GM23338 (cell line): ENCODE measurements at regions not wholly inside any gene's neighbourhood (a gene's known extent, or its start where the extent isn't known, plus 50 kb on each side); places are given as distances from the start of the nearest gene placed in this dataset.

ENCODE experiments used
- ATAC-seq: fragments of 200-7000 bp; cut with Tn5 transposase; 3 replicates; pipeline ENCODE4 v1.9.1; 2020
- DNase-seq: peaks from one replicate; pipeline ENCODE4 v3.0.0-alpha.2; 2015; ENCODE audit warnings: low spot score
- H2AFZ ChIP-seq: fragments of 200-600 bp; sonication (generic); 2 replicates; pipeline ENCODE4 v1.8.0; 2016; ENCODE audit warnings: antibody characterized with exemption, mild to moderate bottlenecking, moderate library complexity
- H3F3A ChIP-seq: fragments of 200-600 bp; sonication (generic); replicated peaks from 2 replicates; pipeline ENCODE4 v1.8.0; 2017; ENCODE audit warnings: antibody characterized with exemption, mixed run types, low read depth
- H3K27ac ChIP-seq: fragments of 200-600 bp; sonication (generic); 2 replicates; pipeline ENCODE4 v1.6.1; 2016; ENCODE audit warnings: low read depth
- H3K27me3 ChIP-seq: fragments of 200-600 bp; sonication (generic); 2 replicates; pipeline ENCODE4 v1.8.0; 2016; ENCODE audit warnings: mild to moderate bottlenecking, mixed run types, moderate library complexity; ENCODE audit not compliant: insufficient read depth
- H3K36me3 ChIP-seq: fragments of 200-600 bp; sonication (generic); 2 replicates; pipeline ENCODE4 v1.8.0; 2016; ENCODE audit warnings: mild to moderate bottlenecking; ENCODE audit not compliant: insufficient read depth
- H3K4me1 ChIP-seq: fragments of 200-600 bp; sonication (generic); 2 replicates; pipeline ENCODE4 v1.8.0; 2016; ENCODE audit warnings: mild to moderate bottlenecking, moderate library complexity; ENCODE audit not compliant: insufficient read depth
- H3K4me2 ChIP-seq: fragments of 200-600 bp; sonication (generic); 2 replicates; pipeline ENCODE4 v1.7.1; 2017; ENCODE audit warnings: mixed run types
- H3K4me3 ChIP-seq: fragments of 200-600 bp; sonication (generic); 2 replicates; pipeline ENCODE4 v1.6.1; 2016; ENCODE audit warnings: mixed run types
- H3K79me2 ChIP-seq: fragments of 200-600 bp; sonication (generic); replicated peaks from 2 replicates; pipeline ENCODE4 v1.8.0; 2017; ENCODE audit warnings: mild to moderate bottlenecking; ENCODE audit not compliant: insufficient read depth
- H3K9me2 ChIP-seq: fragments of 200-600 bp; sonication (generic); 2 replicates; pipeline ENCODE4 v1.8.0; 2017; ENCODE audit not compliant: insufficient read depth
- H4K20me1 ChIP-seq: fragments of 200-600 bp; sonication (generic); replicated peaks from 2 replicates; pipeline ENCODE4 v1.8.0; 2017; ENCODE audit warnings: mild to moderate bottlenecking; ENCODE audit not compliant: insufficient read depth
- H3K27ac Mint-ChIP-seq: 2 replicates; pipeline ENCODE4 v1.8.0; 2020; ENCODE audit warnings: inconsistent platforms, mild to moderate bottlenecking, moderate library complexity, mixed read lengths
- H3K27me3 Mint-ChIP-seq: 3 replicates; pipeline ENCODE4 v1.8.0; 2022; ENCODE audit warnings: low read depth, mild to moderate bottlenecking, moderate library complexity, mixed read lengths, inconsistent platforms; ENCODE audit not compliant: insufficient read depth, poor library complexity
- H3K36me3 Mint-ChIP-seq: 3 replicates; pipeline ENCODE4 v1.8.0; 2021; ENCODE audit warnings: low read depth, mild to moderate bottlenecking, inconsistent platforms, moderate library complexity, mixed read lengths
- H3K4me1 Mint-ChIP-seq: 3 replicates; pipeline ENCODE4 v1.8.0; 2020; ENCODE audit warnings: mild to moderate bottlenecking, inconsistent platforms, mixed read lengths
- H3K4me3 Mint-ChIP-seq: 3 replicates; pipeline ENCODE4 v1.8.0; 2021; ENCODE audit warnings: moderate library complexity, mild to moderate bottlenecking, inconsistent platforms, mixed read lengths
- H3K9me3 Mint-ChIP-seq: 3 replicates; pipeline ENCODE4 v1.8.0; 2020; ENCODE audit warnings: moderate library complexity, mild to moderate bottlenecking, inconsistent platforms, mixed read lengths
- CREB1 ChIP-seq: fragments of 250-450 bp; sonication (Bioruptor Pico); IDR thresholded peaks from 2 replicates; pipeline ENCODE4 v1.5.0; 2020; ENCODE audit warnings: low read depth, mild to moderate bottlenecking, moderate library complexity
- EZH2 ChIP-seq: fragments of 200-600 bp; sonication (generic); IDR thresholded peaks from one replicate; pipeline ENCODE4 v1.8.0; 2017; ENCODE audit warnings: antibody characterized with exemption, mild to moderate bottlenecking, low read depth; ENCODE audit not compliant: unreplicated experiment
- EZH2phosphoT487 ChIP-seq: fragments of 200-600 bp; sonication (generic); IDR thresholded peaks from one replicate; pipeline ENCODE4 v1.8.1; 2018; ENCODE audit warnings: antibody characterized with exemption; ENCODE audit not compliant: unreplicated experiment
- JUNB ChIP-seq: IDR thresholded peaks from one replicate; pipeline ENCODE4 v1.6.1; 2016; ENCODE audit warnings: antibody characterized with exemption; ENCODE audit not compliant: unreplicated experiment
- NANOG ChIP-seq: IDR thresholded peaks from 2 replicates; pipeline ENCODE4 v1.6.1; 2016; ENCODE audit warnings: antibody characterized with exemption, borderline replicate concordance
- POLR2AphosphoS5 ChIP-seq: IDR thresholded peaks from 2 replicates; pipeline ENCODE4 v1.6.1; 2016; ENCODE audit warnings: antibody characterized with exemption, low read depth
- ZNF114 ChIP-seq: fragments of 250-450 bp; sonication (Bioruptor Pico); IDR thresholded peaks from 2 replicates; pipeline ENCODE4 v1.5.0; 2020; ENCODE audit warnings: mild to moderate bottlenecking, moderate library complexity
- ZNF331 ChIP-seq: fragments of 250-450 bp; sonication (Bioruptor Pico); IDR thresholded peaks from 2 replicates; pipeline ENCODE4 v1.5.0; 2020; ENCODE audit warnings: low read depth, mild to moderate bottlenecking, moderate library complexity
- TF ChIP-seq, protein P1 (sequence below): fragments of 250-450 bp; sonication (Bioruptor Pico); IDR thresholded peaks from 2 replicates; pipeline ENCODE4 v1.5.0; 2020; ENCODE audit warnings: mild to moderate bottlenecking, moderate library complexity
- TF ChIP-seq, protein P2 (sequence below), 2 experiments: fragments of 200-600 bp in 1 of 2; sonication (generic) in 1 of 2; conservative IDR thresholded peaks; 2 replicates each; pipeline versions ENCODE4 v1.5.1 to v1.6.1; 2016 to 2017; ENCODE audit warnings: antibody characterized with exemption in 2 of 2, low read depth in 2 of 2, mild to moderate bottlenecking in 2 of 2, moderate library complexity in 1 of 2
- TF ChIP-seq, protein P3 (sequence below): IDR thresholded peaks from 2 replicates; pipeline ENCODE4 v1.6.1; 2016; ENCODE audit warnings: antibody characterized with exemption

DNA sequence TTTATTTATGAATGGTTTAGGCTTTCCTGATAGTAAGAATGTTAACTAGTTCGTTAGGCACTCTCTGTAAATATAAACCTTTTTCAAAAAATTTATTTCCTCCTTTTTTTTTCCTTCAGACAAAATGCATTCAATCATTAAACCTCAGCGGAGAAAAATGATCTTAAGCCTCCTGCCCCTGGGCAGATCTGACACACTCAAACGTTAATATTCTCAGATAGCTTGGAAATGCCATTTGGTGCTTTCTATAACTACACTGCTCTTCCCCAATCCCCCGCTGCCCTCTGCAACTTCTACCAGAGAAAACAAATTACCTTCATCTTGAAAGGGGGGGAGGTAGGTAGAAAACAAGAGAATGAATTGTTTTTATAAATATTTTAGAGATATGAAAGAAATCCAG lies 521.2 kb downstream of the MED13L start (continued):
- TF ChIP-seq, protein P1, sequence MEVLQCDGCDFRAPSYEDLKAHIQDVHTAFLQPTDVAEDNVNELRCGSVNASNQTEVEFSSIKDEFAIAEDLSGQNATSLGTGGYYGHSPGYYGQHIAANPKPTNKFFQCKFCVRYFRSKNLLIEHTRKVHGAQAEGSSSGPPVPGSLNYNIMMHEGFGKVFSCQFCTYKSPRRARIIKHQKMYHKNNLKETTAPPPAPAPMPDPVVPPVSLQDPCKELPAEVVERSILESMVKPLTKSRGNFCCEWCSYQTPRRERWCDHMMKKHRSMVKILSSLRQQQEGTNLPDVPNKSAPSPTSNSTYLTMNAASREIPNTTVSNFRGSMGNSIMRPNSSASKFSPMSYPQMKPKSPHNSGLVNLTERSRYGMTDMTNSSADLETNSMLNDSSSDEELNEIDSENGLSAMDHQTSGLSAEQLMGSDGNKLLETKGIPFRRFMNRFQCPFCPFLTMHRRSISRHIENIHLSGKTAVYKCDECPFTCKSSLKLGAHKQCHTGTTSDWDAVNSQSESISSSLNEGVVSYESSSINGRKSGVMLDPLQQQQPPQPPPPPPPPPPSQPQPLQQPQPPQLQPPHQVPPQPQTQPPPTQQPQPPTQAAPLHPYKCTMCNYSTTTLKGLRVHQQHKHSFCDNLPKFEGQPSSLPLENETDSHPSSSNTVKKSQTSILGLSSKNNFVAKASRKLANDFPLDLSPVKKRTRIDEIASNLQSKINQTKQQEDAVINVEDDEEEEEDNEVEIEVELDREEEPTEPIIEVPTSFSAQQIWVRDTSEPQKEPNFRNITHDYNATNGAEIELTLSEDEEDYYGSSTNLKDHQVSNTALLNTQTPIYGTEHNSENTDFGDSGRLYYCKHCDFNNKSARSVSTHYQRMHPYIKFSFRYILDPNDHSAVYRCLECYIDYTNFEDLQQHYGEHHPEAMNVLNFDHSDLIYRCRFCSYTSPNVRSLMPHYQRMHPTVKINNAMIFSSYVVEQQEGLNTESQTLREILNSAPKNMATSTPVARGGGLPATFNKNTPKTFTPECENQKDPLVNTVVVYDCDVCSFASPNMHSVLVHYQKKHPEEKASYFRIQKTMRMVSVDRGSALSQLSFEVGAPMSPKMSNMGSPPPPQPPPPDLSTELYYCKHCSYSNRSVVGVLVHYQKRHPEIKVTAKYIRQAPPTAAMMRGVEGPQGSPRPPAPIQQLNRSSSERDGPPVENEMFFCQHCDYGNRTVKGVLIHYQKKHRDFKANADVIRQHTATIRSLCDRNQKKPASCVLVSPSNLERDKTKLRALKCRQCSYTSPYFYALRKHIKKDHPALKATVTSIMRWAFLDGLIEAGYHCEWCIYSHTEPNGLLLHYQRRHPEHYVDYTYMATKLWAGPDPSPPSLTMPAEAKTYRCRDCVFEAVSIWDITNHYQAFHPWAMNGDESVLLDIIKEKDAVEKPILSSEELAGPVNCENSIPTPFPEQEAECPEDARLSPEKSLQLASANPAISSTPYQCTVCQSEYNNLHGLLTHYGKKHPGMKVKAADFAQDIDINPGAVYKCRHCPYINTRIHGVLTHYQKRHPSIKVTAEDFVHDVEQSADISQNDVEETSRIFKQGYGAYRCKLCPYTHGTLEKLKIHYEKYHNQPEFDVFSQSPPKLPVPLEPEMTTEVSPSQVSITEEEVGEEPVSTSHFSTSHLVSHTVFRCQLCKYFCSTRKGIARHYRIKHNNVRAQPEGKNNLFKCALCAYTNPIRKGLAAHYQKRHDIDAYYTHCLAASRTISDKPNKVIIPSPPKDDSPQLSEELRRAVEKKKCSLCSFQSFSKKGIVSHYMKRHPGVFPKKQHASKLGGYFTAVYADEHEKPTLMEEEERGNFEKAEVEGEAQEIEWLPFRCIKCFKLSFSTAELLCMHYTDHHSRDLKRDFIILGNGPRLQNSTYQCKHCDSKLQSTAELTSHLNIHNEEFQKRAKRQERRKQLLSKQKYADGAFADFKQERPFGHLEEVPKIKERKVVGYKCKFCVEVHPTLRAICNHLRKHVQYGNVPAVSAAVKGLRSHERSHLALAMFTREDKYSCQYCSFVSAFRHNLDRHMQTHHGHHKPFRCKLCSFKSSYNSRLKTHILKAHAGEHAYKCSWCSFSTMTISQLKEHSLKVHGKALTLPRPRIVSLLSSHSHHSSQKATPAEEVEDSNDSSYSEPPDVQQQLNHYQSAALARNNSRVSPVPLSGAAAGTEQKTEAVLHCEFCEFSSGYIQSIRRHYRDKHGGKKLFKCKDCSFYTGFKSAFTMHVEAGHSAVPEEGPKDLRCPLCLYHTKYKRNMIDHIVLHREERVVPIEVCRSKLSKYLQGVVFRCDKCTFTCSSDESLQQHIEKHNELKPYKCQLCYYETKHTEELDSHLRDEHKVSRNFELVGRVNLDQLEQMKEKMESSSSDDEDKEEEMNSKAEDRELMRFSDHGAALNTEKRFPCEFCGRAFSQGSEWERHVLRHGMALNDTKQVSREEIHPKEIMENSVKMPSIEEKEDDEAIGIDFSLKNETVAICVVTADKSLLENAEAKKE, result no peak

DNA sequence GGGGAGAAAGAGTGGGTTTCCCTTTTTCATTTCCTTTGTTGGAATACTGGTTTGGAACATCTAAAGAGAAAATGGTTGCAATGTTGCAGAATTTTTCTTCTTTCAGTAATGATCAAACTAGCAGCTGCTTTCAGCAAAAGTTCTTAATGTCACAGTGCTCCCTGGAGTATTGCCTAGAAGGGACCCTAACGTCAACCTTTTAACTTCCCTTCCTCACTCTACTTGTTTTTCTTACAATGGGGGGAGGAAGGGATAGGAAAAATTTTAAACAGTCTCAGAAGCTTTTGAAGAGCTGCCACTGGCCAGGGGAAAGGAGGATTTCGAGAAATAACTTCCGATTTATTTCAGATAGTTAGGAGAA lies 521.8 kb downstream of the MED13L start:
- H3K27ac ChIP-seq, result no peak overlapping the region
- peaks cover 10% of the 10 kb centered on the region; the same call in 1 of the 2 replicates for H3K4me1 ChIP-seq
- peak overlapping the region; percentile 45; the same call in 1 of the 2 replicates for H2AFZ ChIP-seq
- ATAC-seq (no peak), DNase-seq (no peak)
- Mint-ChIP-seq H3K4me3 (no peak overlapping the region), H3K9me3 (no peaks in the 10 kb centered on the region), H3K4me1 (peaks cover 12% of the 10 kb centered on the region), H3K27me3 (no peaks in the 10 kb centered on the region), H3K27ac (no peak overlapping the region), H3K36me3 (no peaks in the 10 kb centered on the region)
- no peaks in the 10 kb centered on the region for H3K79me2 ChIP-seq
- no peaks in the 10 kb centered on the region for H3K9me2 ChIP-seq
- no peak overlapping the region for H3K4me3 ChIP-seq
- TF ChIP-seq EZH2 (no peak), ZNF114 (CRISPR knock-in tag) (no peak), POLR2AphosphoS5 (no peak), CREB1 (no peak), EZH2phosphoT487 (no peak), JUNB (no peak), NANOG (no peak), ZNF331 (CRISPR knock-in tag) (no peak)
- TF ChIP-seq, protein P2, sequence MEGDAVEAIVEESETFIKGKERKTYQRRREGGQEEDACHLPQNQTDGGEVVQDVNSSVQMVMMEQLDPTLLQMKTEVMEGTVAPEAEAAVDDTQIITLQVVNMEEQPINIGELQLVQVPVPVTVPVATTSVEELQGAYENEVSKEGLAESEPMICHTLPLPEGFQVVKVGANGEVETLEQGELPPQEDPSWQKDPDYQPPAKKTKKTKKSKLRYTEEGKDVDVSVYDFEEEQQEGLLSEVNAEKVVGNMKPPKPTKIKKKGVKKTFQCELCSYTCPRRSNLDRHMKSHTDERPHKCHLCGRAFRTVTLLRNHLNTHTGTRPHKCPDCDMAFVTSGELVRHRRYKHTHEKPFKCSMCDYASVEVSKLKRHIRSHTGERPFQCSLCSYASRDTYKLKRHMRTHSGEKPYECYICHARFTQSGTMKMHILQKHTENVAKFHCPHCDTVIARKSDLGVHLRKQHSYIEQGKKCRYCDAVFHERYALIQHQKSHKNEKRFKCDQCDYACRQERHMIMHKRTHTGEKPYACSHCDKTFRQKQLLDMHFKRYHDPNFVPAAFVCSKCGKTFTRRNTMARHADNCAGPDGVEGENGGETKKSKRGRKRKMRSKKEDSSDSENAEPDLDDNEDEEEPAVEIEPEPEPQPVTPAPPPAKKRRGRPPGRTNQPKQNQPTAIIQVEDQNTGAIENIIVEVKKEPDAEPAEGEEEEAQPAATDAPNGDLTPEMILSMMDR (conservative IDR thresholded peaks at IDR 0.05; ENCODE audit: low read depth in 2 of 2), result no peak
- TF ChIP-seq, protein P3, sequence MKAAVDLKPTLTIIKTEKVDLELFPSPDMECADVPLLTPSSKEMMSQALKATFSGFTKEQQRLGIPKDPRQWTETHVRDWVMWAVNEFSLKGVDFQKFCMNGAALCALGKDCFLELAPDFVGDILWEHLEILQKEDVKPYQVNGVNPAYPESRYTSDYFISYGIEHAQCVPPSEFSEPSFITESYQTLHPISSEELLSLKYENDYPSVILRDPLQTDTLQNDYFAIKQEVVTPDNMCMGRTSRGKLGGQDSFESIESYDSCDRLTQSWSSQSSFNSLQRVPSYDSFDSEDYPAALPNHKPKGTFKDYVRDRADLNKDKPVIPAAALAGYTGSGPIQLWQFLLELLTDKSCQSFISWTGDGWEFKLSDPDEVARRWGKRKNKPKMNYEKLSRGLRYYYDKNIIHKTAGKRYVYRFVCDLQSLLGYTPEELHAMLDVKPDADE, result no peak
- no peaks in the 10 kb centered on the region for H4K20me1 ChIP-seq
- H3K36me3 ChIP-seq, result no peaks in the 10 kb centered on the region
- no peaks in the 10 kb centered on the region for H3K27me3 ChIP-seq
- no peak overlapping the region for H3K4me2 ChIP-seq
- H3F3A ChIP-seq, result no peaks in the 10 kb centered on the region
